Inflammatory macrophage treated with lipopolysaccharide for 1 hour (primary cell): ENCODE measurements at regions not wholly inside any gene's neighbourhood (a gene's known extent, or its start where the extent isn't known, plus 50 kb on each side); places are given as distances from the start of the nearest gene placed in this dataset.
"Not testable (repeated sequence)": the region's sequence is repeated elsewhere in the genome, so short reads cannot be mapped to it uniquely, and the experiment has no call there.

ENCODE experiments used
- DNase-seq, 2 donors: peaks; one replicate each; pipeline ENCODE4 v3.0.0-alpha.2; 2020 to 2022

DNA sequence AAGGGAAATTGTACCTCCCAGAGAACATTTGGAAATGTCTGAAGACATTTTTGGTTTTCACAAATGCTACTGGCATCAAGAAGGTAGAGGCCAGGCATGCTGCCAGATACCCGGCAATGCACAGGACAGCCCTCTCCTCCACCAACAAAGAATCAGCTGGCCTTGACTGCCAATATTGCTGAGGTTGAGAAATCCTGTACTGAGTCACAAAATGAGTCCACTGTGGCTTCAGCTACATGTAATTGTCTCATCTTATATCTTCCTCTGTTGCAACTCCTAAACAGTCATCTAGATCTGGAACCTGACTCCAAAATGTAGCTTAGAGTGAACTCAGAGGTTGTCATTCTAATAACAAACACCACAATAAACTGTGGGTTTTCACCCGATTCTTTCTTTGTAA is 327.5 kb upstream of the POGK start:
- DNase-seq: peak; percentile 79 to 86

DNA sequence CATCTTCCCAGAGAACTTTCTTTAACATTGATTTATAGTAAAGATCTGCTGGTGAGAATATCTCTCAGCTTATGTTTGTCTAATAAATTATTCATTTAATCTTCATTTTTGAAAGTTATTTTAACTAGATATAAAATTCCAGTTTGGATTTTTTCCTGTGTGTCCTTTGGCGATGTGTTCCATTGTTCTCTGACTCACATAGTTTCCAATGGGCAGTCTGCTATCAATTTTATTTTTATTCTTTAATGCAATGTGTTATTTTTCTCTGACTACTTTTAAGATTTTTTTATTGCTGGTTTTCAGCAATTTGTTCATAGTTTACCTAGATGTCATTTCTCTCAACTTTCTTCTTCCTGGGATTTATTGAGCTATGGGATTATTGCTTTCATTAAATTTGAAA is 325.2 kb upstream of the POGK start:
- DNase-seq: no peak

GRCh38 chr1:166527752-166528151 is 311.5 kb upstream of the POGK start:
- DNase-seq: no peak

DNA sequence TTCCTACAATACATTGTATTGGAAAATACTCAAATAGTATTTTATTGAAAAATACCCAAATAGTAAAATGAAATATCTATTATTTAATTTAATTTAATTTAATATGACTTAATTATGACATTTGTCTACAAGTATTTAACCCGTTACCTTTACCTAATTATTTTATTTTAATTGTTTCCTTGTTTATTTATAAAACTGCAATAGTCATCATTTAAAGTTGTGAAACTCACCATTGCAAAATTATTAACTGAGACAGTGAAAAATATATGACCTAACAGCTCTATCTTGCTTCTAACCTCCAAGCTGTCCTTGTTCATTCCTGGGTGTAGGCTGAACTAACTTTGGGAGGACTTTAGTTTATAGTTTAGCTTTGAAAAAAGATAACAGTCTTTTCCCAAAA is 300.6 kb upstream of the POGK start:
- no peak for DNase-seq

DNA sequence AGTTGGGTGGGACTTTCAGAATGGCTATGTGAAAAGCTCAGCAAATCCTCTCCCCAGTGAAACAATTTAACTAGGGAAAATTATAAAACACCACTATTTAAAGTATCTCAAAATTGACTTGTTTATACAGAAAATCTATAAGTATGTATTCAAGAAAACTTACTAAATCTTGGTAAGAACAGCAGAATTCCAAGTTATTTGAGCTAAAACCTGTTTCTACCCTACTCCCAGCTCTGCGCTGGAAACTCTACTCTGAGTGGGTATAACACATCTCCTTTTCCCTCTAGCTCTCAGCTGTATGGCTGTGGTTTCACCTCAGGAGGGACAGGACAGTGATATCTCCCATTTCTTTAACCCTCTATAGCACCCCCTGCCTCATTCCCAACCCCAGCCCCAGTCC is 295.2 kb upstream of the POGK start:
- DNase-seq: no peak

GRCh38 chr1:166544561-166544960 is 294.7 kb upstream of the POGK start:
- no peak for DNase-seq

DNA sequence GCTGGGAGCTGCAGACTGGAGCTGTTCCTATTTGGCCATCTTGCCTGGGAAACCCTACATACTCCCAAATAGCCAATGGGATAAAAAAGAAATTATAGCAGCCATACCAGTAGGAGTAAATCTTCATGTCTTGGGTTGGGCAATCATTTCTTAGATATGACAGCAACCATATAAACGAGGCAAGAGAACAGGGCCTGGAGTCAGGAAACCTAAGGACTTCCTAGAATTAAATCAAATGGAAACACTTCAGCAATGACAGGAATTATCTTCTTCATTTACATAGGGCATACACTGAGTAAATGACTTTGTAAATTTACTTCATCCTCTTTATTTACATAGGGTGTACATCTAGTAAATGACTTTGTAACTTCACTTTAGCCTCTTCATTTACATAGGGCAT is 286.6 kb upstream of the POGK start:
- no peak for DNase-seq

- DNase-seq: no peak
Observed at GRCh38 chr1:166570954-166571353, 268.3 kb upstream of the POGK start.

DNA sequence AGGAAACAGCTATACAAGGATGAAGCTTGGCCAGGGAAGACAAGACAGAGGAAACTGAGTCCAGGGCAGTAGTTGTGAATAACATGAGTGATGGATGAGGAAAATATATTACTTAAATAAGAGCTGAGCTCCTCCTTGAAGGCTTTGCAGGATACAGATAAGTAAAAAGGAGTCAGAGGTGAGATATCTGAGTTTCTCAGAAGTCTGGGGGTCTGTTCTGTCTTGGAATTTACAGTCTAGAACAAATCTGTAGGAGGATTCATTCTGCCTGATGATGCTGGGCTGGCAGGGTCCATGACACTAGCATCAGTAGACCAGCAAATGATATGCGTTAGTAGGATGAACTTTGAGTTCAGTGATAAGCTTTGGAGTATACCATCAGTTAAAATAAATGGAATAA is 266.1 kb upstream of the POGK start:
- DNase-seq: no peak

DNA sequence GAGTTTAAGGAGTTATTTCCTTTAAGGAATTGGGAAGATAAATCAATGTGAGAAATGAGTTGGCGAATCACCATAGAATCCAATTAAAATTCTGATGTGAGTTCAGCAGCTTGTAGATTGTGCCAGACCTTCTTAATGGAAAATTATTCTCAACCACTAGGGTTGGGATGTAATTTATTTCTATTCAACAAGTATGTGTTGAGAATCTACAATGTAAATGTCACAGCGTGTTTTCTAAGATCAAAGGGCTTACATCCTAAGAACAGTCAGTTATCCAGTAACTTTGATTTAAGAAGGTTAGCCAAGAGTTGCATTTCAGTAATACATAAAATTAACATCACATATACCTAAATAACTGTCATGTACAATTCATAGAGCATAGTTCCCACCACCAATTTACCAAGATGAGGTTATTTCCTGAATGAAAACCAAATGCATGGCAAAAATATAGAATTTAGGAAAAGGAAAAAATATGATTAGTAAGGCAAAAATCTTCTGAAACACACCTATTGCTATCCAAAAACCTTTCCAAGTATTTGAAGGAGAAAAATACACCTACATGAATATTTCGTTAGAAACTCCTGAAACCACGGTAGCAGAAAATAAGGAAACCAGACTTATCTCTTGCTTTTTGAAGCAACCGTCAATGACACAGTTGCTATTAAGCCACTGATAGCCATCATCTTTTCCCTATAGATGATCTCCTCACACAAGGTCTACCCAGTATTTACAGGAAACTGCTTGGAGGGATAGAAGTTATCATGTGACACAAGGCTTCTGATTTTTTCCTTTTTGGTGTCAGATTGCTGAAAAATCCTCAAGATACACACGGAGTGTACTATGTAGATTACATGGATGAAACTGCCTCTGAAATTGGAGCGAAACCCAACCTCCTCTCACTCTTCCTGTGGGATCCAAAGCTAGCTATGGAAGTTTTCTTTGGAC is 259.4 kb upstream of the POGK start:
- no peak for DNase-seq

DNA sequence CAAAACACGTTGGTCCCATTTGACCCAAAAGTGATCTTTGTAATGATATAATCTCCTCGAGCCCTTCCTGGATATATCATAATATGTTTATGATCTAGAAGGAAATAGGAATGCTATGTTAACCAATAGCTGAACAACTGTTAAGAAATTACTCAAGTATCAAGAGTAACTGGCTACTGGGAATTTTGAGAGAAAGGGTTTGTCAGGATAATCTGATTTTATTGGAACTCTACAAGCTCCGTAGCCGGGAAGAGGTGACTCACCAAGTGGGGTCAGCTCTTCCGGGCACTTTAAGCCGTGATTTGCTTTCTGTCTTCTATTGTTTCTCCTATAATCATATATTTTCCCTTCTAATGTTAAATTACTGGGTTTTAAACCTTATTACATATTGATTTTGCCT is 250.5 kb upstream of the POGK start:
- DNase-seq: no peak

DNA sequence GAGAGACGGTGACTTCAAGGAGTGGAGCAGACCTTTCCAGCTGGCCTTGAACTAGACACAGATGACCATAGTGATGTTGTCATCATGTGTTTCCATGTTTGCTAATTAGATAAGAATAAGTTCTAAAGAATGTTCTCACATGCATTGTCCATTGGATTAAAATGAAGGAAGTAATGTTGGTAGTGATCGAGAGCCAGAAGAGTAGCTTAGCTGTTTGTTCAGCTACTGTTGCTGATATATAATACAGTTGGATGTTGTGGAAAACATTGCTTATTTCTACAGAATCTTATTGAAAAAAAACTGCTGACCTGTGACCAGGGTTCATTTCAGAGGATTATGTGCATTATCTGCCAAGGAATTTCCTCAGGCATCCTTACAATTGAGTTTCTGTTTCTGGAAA is 249.1 kb upstream of the POGK start:
- no peak for DNase-seq

DNA sequence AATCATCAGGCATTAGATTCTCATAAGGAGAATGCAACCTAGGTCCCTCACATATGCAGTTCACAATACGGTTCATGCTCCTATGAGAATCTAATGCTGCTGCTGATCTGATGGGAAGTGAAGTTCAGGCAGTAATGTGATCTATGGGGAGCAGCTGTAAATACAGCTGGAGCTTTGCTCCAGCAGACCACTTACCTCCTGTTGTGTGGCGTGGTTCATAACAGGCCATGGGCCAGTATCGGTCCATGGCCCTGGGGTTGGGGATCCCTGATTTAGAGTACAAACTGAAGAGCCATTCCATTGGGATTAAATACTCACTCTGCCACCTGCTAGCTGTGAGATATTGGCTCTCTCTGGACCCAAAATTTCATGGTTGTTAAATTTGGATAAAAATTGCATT is 244.6 kb upstream of the POGK start:
- no peak for DNase-seq

GRCh38 chr1:166597516-166597915 is 241.8 kb upstream of the POGK start:
- DNase-seq: no peak

- DNase-seq: no peak
Observed at GRCh38 chr1:166600574-166600973, 238.7 kb upstream of the POGK start.

DNA sequence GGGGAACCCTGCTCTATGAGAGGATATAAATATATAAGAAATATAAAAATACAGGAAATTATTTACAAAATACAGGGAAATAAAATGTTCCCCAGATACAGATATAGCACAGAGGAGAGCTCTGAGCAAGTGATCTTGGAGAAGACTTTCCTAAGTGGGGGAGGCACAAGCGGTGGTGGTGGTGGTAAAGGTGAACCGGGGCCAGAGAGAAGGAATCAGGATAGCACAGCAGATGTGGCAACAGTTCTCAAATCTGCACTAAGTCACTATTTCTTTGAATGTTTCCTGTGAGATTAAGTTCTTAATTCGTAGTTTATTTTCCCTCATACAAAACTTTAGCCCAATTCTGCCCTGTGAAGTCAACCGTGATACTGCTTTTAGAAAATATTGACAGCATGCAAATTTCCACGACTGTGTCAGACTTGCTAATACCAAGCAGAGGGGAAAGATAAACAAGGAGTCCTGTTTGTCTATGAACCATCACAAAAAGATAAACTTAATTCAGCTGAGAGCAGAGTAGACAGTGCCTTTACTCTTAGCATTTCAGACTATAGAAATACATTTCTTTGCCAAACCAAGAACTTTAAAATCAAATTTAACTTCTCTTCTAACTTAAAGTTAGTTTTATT is 237.5 kb upstream of the POGK start:
- DNase-seq: no peak

DNA sequence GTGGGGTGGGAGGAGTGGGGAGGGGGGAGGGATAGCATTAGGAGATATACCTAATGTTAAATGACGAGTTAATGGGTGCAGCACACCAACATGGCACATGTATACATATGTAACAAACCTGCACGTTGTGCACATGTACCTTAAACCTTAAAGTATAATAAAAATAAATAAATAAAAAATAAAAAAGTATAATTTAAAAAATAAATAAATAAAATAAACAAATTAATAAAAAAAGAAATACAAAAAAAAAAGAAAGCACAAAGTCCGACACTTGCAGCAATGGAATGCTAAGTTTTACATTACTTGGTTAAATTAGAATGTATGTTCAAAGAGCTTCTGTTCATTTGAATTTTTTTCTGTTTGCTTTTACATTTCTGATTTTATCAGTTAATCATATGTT is 236.5 kb upstream of the POGK start:
- not testable (repeated sequence) for DNase-seq

- no peak for DNase-seq
Observed at GRCh38 chr1:166603296-166603695, 236.0 kb upstream of the POGK start.

DNA sequence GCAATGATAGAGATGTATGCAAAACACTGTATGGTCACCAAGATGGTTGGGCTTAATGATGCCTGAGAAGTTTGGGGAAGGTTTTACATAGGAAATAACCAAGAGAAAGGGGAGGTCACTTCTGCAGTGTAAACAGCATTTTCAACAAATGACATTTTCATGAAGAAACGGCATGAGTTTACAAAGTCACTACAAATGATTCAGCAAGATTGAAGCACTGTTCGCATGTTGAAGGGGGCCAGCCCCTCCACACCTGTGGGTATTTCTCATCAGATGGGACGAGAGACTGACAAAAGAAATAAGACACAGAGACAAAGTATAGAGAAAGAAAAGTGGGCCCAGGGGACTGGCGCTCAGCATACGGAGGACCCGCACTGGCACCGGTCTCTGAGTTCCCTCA is 234.1 kb upstream of the POGK start:
- no peak for DNase-seq

- DNase-seq: no peak
Observed at GRCh38 chr1:166612886-166613285, 226.4 kb upstream of the POGK start.

GRCh38 chr1:166616206-166616605 is 223.1 kb upstream of the POGK start:
- no peak for DNase-seq

GRCh38 chr1:166626711-166627110 is 212.6 kb upstream of the POGK start:
- no peak for DNase-seq

DNA sequence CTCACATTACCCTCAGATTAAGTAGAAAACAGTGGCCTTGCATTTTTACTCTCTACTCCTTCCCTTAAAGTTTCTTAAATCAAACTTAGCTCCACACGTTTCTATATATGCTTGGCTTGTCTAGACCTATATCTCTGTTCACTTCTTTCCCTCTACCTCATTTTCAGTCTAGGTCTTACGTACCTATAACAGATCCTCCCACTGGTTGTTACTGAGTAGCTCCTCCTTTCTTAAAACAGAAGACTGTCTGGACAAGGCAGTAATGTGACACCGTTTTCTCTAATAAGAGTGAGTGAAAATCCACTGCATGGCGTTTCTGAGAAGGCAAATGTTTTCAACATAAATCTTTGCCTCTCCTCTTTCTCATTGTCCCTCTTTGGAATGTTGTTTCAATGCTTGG is 211.7 kb upstream of the POGK start:
- DNase-seq: no peak

DNA sequence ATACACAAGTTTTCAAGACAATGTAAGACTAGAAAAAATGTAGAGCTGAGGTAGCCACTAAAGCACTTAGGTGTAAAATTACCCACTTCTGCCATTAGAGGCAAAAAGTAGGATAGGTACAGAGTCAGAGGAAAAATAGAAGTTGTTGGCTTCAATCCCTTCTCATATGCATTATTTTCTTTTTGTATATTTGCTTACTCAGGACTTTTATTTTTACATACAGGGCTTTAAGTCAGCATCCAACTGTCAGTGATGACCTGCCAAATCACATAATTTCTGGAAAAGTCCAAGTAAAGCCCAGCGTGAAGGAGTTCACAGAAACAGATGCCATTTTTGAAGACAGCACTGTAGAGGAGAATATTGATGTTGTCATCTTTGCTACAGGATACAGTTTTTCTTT is 211.0 kb upstream of the POGK start:
- DNase-seq: no peak

- no peak for DNase-seq
Observed at GRCh38 chr1:166629946-166630345, 209.3 kb upstream of the POGK start.
